CD4-positive, alpha-beta T cell treated with Interleukin-15 for 1 hour (primary cell): ENCODE measurements at regions not wholly inside any gene's neighbourhood (a gene's known extent, or its start where the extent isn't known, plus 50 kb on each side); places are given as distances from the start of the nearest gene placed in this dataset.
"Not testable (repeated sequence)": the region's sequence is repeated elsewhere in the genome, so short reads cannot be mapped to it uniquely, and the experiment has no call there.

Experiments
- DNase-seq: peaks from one replicate; pipeline ENCODE4 v3.0.0-alpha.2; 2020

- DNase-seq, result no peak
Measured at GRCh38 chr12:45490232-45490881, 239.1 kb upstream of the ARID2 start.

GRCh38 chr12:45494279-45494678, 235.2 kb upstream of the ARID2 start:
- no peak for DNase-seq

- no peak for DNase-seq
Measured at GRCh38 chr12:45498645-45499044, 230.9 kb upstream of the ARID2 start.

- DNase-seq, result no peak
Measured at GRCh38 chr12:45502481-45503128, 226.9 kb upstream of the ARID2 start.

- DNase-seq, result no peak
Measured at GRCh38 chr12:45503899-45504298, 225.6 kb upstream of the ARID2 start.

GRCh38 chr12:45504316-45505010, 225.0 kb upstream of the ARID2 start:
- DNase-seq, result no peak

GRCh38 chr12:45509187-45509586, 220.3 kb upstream of the ARID2 start:
- peak; percentile 27 for DNase-seq

- DNase-seq, result no peak
Measured at GRCh38 chr12:45509621-45510020, 219.9 kb upstream of the ARID2 start.

- DNase-seq, result no peak
Measured at GRCh38 chr12:45517381-45517780, 212.1 kb upstream of the ARID2 start.

GRCh38 chr12:45518291-45519235, 210.9 kb upstream of the ARID2 start:
- peak; percentile 65 for DNase-seq

GRCh38 chr12:45522227-45522626, 207.3 kb upstream of the ARID2 start:
- no peak for DNase-seq

- not testable (repeated sequence) for DNase-seq
Measured at GRCh38 chr12:45526823-45527222, 202.7 kb upstream of the ARID2 start.

- no peak for DNase-seq
Measured at GRCh38 chr12:45532113-45532512, 197.4 kb upstream of the ARID2 start.

GRCh38 chr12:45535610-45536180, 193.8 kb upstream of the ARID2 start:
- DNase-seq, result no peak

GRCh38 chr12:45536284-45536683, 193.2 kb upstream of the ARID2 start:
- DNase-seq, result no peak

GRCh38 chr12:45540661-45541341, 188.7 kb upstream of the ARID2 start:
- no peak for DNase-seq

- DNase-seq, result peak; percentile 67
Measured at GRCh38 chr12:45543887-45544286, 185.6 kb upstream of the ARID2 start.

- no peak for DNase-seq
Measured at GRCh38 chr12:45546545-45546944, 183.0 kb upstream of the ARID2 start.

- no peak for DNase-seq
Measured at GRCh38 chr12:45547132-45547531, 182.4 kb upstream of the ARID2 start.

GRCh38 chr12:45547822-45548221, 181.7 kb upstream of the ARID2 start:
- no peak for DNase-seq

GRCh38 chr12:45548426-45548825, 181.1 kb upstream of the ARID2 start:
- no peak for DNase-seq

GRCh38 chr12:45549337-45549902, 180.1 kb upstream of the ARID2 start:
- DNase-seq, result no peak
